CD8-positive, alpha-beta memory T cell (primary cell): ENCODE measurements at regions not wholly inside any gene's neighbourhood (a gene's known extent, or its start where the extent isn't known, plus 50 kb on each side); places are given as distances from the start of the nearest gene placed in this dataset.

Experiments used
- CTCF ChIA-PET: fragments of 350-600 bp; sonication (Branson Sonifier 250); formaldehyde crosslinking; loops from one replicate; lab custom pipeline; 2021; ENCODE audit warnings: antibody characterized with exemption; lab: Charles Lee
- POLR2A ChIA-PET: fragments of 350-600 bp; sonication (Branson Sonifier 250); formaldehyde crosslinking; loops from one replicate; lab custom pipeline; 2021; ENCODE audit warnings: antibody characterized with exemption; lab: Charles Lee
- DNase-seq, 5 donors: peaks; one replicate each; pipeline versions ENCODE4 v3.0.0 to v3.0.0-alpha.2; 2020 to 2022; ENCODE audit warnings: mixed read lengths in 1 of 5
- H3K27ac ChIP-seq: one replicate; pipeline ENCODE4 v1.7.0; 2013; ENCODE audit warnings: low read depth, mild to moderate bottlenecking, low read length, moderate library complexity
- H3K27me3 ChIP-seq: 2 replicates; pipeline ENCODE4 v1.7.0; 2013; ENCODE audit warnings: low read length, mild to moderate bottlenecking; ENCODE audit not compliant: insufficient read depth, poor library complexity, severe bottlenecking
- H3K36me3 ChIP-seq: 2 replicates; pipeline ENCODE4 v1.7.0; 2013; ENCODE audit warnings: mild to moderate bottlenecking, low read length, moderate library complexity; ENCODE audit not compliant: insufficient read depth
- H3K4me1 ChIP-seq: 2 replicates; pipeline ENCODE4 v1.7.0; 2013; ENCODE audit warnings: mild to moderate bottlenecking, low read length, moderate library complexity; ENCODE audit not compliant: insufficient read depth
- H3K4me3 ChIP-seq: 2 replicates; pipeline ENCODE4 v1.7.0; 2013; ENCODE audit warnings: mild to moderate bottlenecking, low read length
- H3K9me3 ChIP-seq: 2 replicates; pipeline ENCODE4 v1.7.0; 2013; ENCODE audit warnings: mild to moderate bottlenecking, low read length
- H3K27ac Mint-ChIP-seq, 8 donors: one replicate each; pipeline ENCODE4 v1.8.0; 2020 to 2021; ENCODE audit warnings: mixed read lengths in 8 of 8, mild to moderate bottlenecking in 6 of 8, inconsistent platforms in 3 of 8, moderate library complexity in 3 of 8
- H3K27me3 Mint-ChIP-seq, 2 donors: one replicate each; pipeline ENCODE4 v1.8.0; 2020 to 2021; ENCODE audit warnings: mixed read lengths in 2 of 2, mild to moderate bottlenecking in 1 of 2, moderate library complexity in 1 of 2
- H3K36me3 Mint-ChIP-seq, 3 donors: one replicate each; pipeline ENCODE4 v1.8.0; 2020 to 2021; ENCODE audit warnings: mixed read lengths in 3 of 3, inconsistent platforms in 1 of 3, mild to moderate bottlenecking in 1 of 3
- H3K4me1 Mint-ChIP-seq, 3 donors: one replicate each; pipeline ENCODE4 v1.8.0; 2020 to 2021; ENCODE audit warnings: mixed read lengths in 3 of 3, inconsistent platforms in 1 of 3, mild to moderate bottlenecking in 1 of 3
- H3K4me3 Mint-ChIP-seq, 7 donors: one replicate each; pipeline ENCODE4 v1.8.0; 2020 to 2021; ENCODE audit warnings: mixed read lengths in 7 of 7, mild to moderate bottlenecking in 6 of 7, moderate library complexity in 4 of 7, inconsistent platforms in 2 of 7
- H3K9me3 Mint-ChIP-seq, 5 donors: one replicate each; pipeline ENCODE4 v1.8.0; 2020 to 2022; ENCODE audit warnings: mixed read lengths in 5 of 5, mild to moderate bottlenecking in 3 of 5, moderate library complexity in 2 of 5, inconsistent platforms in 1 of 5

DNA sequence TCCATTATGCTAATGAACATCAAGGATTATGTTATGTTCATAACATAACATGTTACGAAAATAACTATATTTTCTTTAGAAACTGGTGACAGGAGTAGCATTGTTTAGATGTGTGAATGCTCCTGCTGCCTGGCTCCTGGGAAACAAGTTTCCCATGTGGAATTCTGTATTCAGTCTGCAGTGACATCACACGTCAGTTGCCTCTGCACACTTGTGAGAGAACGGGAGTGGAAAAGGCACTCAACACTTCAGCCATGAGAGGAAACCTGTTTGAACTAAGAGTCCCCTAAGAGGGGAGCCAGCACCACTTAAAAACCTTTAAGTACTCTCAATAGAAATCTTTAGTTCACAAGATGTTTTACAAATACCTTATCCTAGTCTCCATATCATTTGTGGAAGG, 140.3 kb upstream of the FAM20C start:
- Histone ChIP-seq H3K36me3 (no peaks in the 10 kb centered on the region), H3K27me3 (no peaks in the 10 kb centered on the region), H3K9me3 (no peaks in the 10 kb centered on the region), H3K27ac (no peak overlapping the region), H3K4me1 (no peaks in the 10 kb centered on the region), H3K4me3 (no peak overlapping the region)
- H3K27ac Mint-ChIP-seq: no peak overlapping the region
- CTCF ChIA-PET: no interaction called here
- H3K4me3 Mint-ChIP-seq: no peak overlapping the region
- no peaks in the 10 kb centered on the region for H3K4me1 Mint-ChIP-seq
- peaks cover 3 to 10% of the 10 kb centered on the region in 2 donors for H3K27me3 Mint-ChIP-seq
- peaks cover 0 to under 1% (median 0%) of the 10 kb centered on the region in 5 donors for H3K9me3 Mint-ChIP-seq
- POLR2A ChIA-PET: no interaction called here
- no peak for DNase-seq
- no peaks in the 10 kb centered on the region for H3K36me3 Mint-ChIP-seq

DNA sequence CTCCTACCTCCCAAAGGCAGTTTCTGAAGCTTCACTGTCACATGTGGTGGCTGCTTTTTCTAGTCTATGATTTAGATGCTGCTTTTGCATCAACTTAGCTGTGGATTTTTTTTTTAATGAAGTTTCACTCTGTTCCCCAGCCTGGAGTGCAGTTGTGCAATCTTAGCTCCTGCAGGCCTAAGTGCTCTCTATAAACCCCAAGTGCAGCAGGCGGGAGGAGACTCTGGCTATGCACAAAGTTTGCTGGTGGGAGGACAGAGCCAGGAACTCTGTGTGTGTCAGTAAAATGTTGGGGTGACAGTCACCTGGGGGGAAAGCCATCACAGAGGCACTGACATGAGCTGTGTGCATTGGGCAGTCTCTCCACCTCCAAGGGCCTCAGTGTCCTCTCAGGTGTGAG, 138.8 kb upstream of the FAM20C start:
- Mint-ChIP-seq H3K36me3 (no peaks in the 10 kb centered on the region), H3K27ac (no peak overlapping the region), H3K4me1 (no peaks in the 10 kb centered on the region), H3K4me3 (no peak overlapping the region), H3K27me3 (peaks cover 3 to 9% of the 10 kb centered on the region in 2 donors), H3K9me3 (no peaks in the 10 kb centered on the region)
- H3K36me3 ChIP-seq: no peaks in the 10 kb centered on the region
- POLR2A ChIA-PET: no interaction called here
- no peak for DNase-seq
- no peak overlapping the region for H3K27ac ChIP-seq
- no peaks in the 10 kb centered on the region for H3K27me3 ChIP-seq
- H3K4me3 ChIP-seq: no peak overlapping the region
- CTCF ChIA-PET: no interaction called here
- no peaks in the 10 kb centered on the region for H3K4me1 ChIP-seq
- H3K9me3 ChIP-seq: no peaks in the 10 kb centered on the region

DNA sequence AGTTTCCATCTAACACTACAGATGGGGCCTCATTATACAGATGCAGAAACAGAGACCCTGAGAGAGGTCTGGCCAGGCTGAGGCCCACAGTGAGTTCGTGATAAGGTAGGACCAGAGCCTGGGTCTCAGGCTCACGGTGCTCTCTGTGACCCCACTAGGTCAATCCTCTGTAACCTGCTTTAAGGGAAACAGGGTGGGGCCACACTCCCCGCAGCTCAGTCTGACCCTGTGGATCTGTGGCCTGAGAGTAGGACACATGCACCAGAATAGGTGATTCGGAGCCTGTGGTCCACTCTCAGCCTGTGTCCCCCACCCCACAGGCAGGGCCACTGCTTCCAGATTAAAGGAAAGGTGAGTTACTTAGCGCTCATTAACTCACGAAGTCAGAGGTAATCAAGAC, 137.8 kb upstream of the FAM20C start:
- Mint-ChIP-seq H3K27me3 (peaks cover 5 to 9% of the 10 kb centered on the region in 2 donors), H3K27ac (no peak overlapping the region), H3K9me3 (no peaks in the 10 kb centered on the region), H3K4me1 (no peaks in the 10 kb centered on the region), H3K4me3 (no peak overlapping the region), H3K36me3 (no peaks in the 10 kb centered on the region)
- ChIA-PET POLR2A (no interaction called here), CTCF (no interaction called here)
- H3K36me3 ChIP-seq: no peaks in the 10 kb centered on the region
- no peak overlapping the region for H3K27ac ChIP-seq
- H3K27me3 ChIP-seq: no peaks in the 10 kb centered on the region
- H3K9me3 ChIP-seq: no peaks in the 10 kb centered on the region
- no peak for DNase-seq
- no peaks in the 10 kb centered on the region for H3K4me1 ChIP-seq
- no peak overlapping the region for H3K4me3 ChIP-seq

DNA sequence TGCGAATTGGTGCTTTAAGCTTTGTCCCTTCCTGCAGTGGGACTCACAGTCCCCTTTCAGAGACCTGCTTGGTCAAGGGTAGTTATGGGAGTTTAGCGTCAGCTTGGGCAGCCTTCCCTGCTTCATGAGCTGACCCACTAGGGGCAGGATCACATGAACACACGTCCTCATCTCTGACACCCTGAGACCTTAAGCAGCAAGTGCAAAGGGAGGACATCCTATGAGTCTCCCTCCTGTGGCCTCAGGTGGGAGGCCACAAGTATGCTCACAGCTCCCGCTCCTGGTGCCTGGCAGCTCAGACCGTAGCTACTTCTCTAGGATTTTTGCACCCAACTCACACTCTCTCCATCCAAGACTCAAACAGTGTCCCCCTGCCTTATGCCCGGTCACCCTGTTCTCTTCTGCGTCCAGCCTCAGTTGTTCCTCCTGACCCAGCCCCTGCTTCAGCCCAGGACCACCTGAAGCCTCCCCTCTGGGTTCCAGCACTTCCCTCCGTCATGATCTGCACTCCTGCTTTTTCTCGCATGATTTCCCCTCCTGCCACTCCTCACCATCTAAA, 136.6 kb upstream of the FAM20C start:
- Mint-ChIP-seq H3K27ac (peak overlapping the region in 1 of 8 donors; percentile 21), H3K27me3 (peaks cover 5 to 6% of the 10 kb centered on the region in 2 donors), H3K4me3 (no peak overlapping the region), H3K4me1 (no peaks in the 10 kb centered on the region), H3K9me3 (no peaks in the 10 kb centered on the region), H3K36me3 (no peaks in the 10 kb centered on the region)
- Histone ChIP-seq H3K27me3 (no peaks in the 10 kb centered on the region), H3K4me1 (no peaks in the 10 kb centered on the region), H3K9me3 (no peaks in the 10 kb centered on the region), H3K27ac (no peak overlapping the region), H3K36me3 (no peaks in the 10 kb centered on the region), H3K4me3 (no peak overlapping the region)
- ChIA-PET POLR2A (no interaction called here), CTCF (no interaction called here)
- DNase-seq: no peak

DNA sequence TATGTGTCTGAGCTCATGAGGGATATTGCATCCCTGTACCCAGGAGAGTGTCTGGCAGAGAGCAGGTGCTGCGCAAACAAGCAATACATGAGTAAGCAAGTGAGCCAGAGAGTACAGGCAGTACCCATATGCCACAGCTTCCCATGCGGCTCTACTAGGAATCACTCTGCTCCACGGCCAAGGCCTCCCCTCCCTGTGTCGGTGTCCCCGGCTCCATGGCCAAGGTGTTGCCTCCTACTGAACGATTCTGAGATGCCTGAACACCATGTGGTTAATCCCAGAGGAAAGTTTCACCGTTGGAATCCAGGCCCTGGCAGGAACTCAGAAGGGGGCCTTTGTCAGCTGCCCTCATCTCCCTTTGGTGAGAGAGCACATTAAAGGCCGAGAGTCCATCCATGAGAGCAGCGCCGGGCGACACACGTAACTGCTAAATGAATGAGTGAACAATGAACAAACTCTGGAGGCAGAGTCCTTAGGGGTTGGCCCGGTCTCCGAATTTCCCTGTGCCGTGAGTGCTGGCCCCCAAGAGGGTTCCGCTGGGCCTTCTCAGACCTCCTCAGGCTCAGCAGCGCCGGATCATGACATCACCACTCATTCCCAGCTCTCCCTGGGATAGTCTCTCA, 136.0 kb upstream of the FAM20C start:
- Mint-ChIP-seq H3K36me3 (no peaks in the 10 kb centered on the region), H3K4me3 (no peak overlapping the region), H3K9me3 (no peaks in the 10 kb centered on the region), H3K4me1 (no peaks in the 10 kb centered on the region), H3K27me3 (peaks cover 5 to 6% of the 10 kb centered on the region in 2 donors), H3K27ac (no peak overlapping the region)
- H3K27ac ChIP-seq: no peak overlapping the region
- ChIA-PET CTCF (no interaction called here), POLR2A (no interaction called here)
- no peaks in the 10 kb centered on the region for H3K36me3 ChIP-seq
- H3K4me3 ChIP-seq: no peak overlapping the region
- DNase-seq: no peak
- no peaks in the 10 kb centered on the region for H3K4me1 ChIP-seq
- H3K27me3 ChIP-seq: no peaks in the 10 kb centered on the region
- H3K9me3 ChIP-seq: no peaks in the 10 kb centered on the region

DNA sequence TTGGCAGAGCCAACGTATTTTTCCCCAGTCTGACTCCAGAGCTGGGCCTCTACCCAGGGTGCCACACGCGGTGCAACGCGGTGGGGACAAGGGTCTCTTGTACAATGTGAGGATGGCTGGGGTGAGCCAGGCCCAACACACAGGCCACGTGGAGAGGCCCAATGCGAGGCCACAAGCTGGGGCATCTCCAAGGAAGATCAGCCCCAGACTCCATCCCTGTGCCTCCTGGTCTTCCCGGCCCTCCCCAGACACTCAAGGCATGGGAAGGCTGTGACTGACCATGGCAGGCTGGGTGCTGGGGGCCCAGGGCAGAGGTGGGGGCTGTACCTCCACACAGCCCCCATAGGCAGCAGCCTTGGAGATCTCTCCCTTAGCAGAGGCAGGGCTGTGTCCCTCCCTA, 135.3 kb upstream of the FAM20C start:
- no peaks in the 10 kb centered on the region for H3K9me3 ChIP-seq
- no peak overlapping the region for H3K4me3 ChIP-seq
- CTCF ChIA-PET: no interaction called here
- no peak overlapping the region for H3K27ac Mint-ChIP-seq
- H3K4me1 ChIP-seq: no peaks in the 10 kb centered on the region
- H3K9me3 Mint-ChIP-seq: no peaks in the 10 kb centered on the region
- H3K4me3 Mint-ChIP-seq: no peak overlapping the region
- peaks cover 5 to 6% of the 10 kb centered on the region in 2 donors for H3K27me3 Mint-ChIP-seq
- H3K27me3 ChIP-seq: no peaks in the 10 kb centered on the region
- POLR2A ChIA-PET: no interaction called here
- H3K36me3 ChIP-seq: no peaks in the 10 kb centered on the region
- no peak overlapping the region for H3K27ac ChIP-seq
- H3K4me1 Mint-ChIP-seq: no peaks in the 10 kb centered on the region
- no peaks in the 10 kb centered on the region for H3K36me3 Mint-ChIP-seq
- DNase-seq: no peak

DNA sequence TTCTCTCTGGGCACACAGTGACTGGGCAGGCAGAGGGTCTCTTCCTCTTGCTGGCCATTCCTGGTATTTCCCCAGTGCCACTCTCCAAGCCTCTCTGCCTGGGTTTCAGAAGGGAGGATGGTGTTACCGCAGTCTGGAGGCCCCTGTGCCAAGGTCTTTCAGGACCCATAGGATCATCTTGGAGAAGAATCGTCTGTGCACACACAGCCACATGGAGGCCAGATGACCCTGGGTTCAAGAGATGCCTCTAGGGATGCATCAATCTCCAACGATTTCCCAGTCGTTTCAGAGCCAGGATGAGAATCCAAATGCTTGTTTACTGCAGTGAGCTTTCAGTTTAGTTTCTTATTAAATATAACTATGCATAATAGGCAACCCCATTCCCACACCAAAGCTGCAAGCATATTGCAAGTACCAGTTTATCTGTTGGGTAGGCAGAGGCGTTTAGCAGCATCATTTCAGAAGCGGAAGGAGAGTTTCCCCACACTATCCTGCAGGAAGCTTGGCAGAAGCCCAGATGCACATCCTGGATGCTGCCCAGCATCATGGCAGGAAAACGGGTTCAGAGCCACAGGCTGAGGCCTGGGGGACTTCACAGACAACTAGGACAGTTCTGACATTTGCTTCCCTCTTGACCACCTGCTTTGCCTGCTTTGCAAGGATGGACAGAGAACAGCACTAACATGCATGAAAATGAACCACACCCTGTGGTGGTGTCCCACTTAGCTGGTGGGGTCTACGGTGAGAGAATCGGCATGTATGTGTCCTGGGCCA, 134.7 kb upstream of the FAM20C start:
- POLR2A ChIA-PET: no interaction called here
- H3K36me3 ChIP-seq: no peaks in the 10 kb centered on the region
- no peaks in the 10 kb centered on the region for H3K4me1 ChIP-seq
- H3K4me3 ChIP-seq: no peak overlapping the region
- CTCF ChIA-PET: no interaction called here
- H3K4me3 Mint-ChIP-seq: no peak overlapping the region
- H3K27ac ChIP-seq: no peak overlapping the region
- DNase-seq: no peak
- H3K4me1 Mint-ChIP-seq: no peaks in the 10 kb centered on the region
- peaks cover 6% of the 10 kb centered on the region in 2 donors for H3K27me3 Mint-ChIP-seq
- H3K9me3 ChIP-seq: no peaks in the 10 kb centered on the region
- H3K9me3 Mint-ChIP-seq: no peaks in the 10 kb centered on the region
- no peaks in the 10 kb centered on the region for H3K27me3 ChIP-seq
- no peaks in the 10 kb centered on the region for H3K36me3 Mint-ChIP-seq
- H3K27ac Mint-ChIP-seq: no peak overlapping the region

DNA sequence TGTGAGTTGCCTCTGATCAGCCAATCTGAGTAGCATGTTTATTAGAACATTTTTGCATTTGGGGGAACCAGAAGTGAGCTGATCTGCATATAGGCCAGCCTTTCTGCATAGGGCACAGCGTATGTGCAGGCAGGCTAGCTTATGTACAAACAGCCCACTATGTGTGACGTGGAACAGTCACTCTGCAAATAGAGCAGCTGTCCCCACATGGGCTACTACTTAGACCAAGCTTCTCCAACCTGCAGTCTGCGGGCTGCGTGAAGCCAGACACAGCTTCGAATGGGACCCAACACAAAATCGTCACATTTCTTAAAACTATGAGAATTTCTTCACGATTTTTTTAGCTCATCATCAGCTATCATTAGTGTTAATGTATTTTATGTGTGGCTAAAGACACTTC, 134.1 kb upstream of the FAM20C start:
- POLR2A ChIA-PET: no interaction called here
- peaks cover 6 to 9% of the 10 kb centered on the region in 2 donors for H3K27me3 Mint-ChIP-seq

More for the DNA sequence above, 134.1 kb upstream of the FAM20C start:
- Histone ChIP-seq H3K9me3 (no peaks in the 10 kb centered on the region), H3K4me3 (no peak overlapping the region), H3K36me3 (no peaks in the 10 kb centered on the region), H3K27me3 (no peaks in the 10 kb centered on the region), H3K4me1 (no peaks in the 10 kb centered on the region), H3K27ac (no peak overlapping the region)
- Mint-ChIP-seq H3K9me3 (no peaks in the 10 kb centered on the region), H3K4me3 (no peak overlapping the region), H3K4me1 (no peaks in the 10 kb centered on the region), H3K36me3 (no peaks in the 10 kb centered on the region), H3K27ac (no peak overlapping the region)
- CTCF ChIA-PET: no interaction called here
- DNase-seq: no peak
